Cardiac fibroblast (primary cell): ENCODE measurements at regions not wholly inside any gene's neighbourhood (a gene's known extent, or its start where the extent isn't known, plus 50 kb on each side); places are given as distances from the start of the nearest gene placed in this dataset.
A peak's percentile ranks its signal among the peaks of the same experiment; 100 is the strongest.

Experiments
- DNase-seq, 2 donors: peaks; one replicate each; pipeline versions ENCODE4 v3.0.0 to v3.0.0-alpha.2; 2010; ENCODE audit warnings: low read depth in 2 of 2
- H3K4me3 ChIP-seq, 2 donors: replicated peaks in 1 of 2; 1 replicate in 1 of 2; 2 replicates in 1 of 2; pipeline ENCODE4 v1.5.1; 2011; ENCODE audit warnings: low read depth in 2 of 2, low read length in 2 of 2, mild to moderate bottlenecking in 2 of 2, moderate library complexity in 1 of 2
- CTCF ChIP-seq: IDR thresholded peaks from one replicate; pipeline ENCODE4 v1.5.1; 2011; ENCODE audit warnings: low read depth, mild to moderate bottlenecking, low read length, inconsistent platforms

- DNase-seq, result no peak
- no peak overlapping the region for H3K4me3 ChIP-seq
- TF ChIP-seq CTCF, result no peak
Measured at GRCh38 chr3:135503065-135503759, 462.3 kb upstream of the PPP2R3A start.

- no peak overlapping the region for H3K4me3 ChIP-seq
- TF ChIP-seq CTCF, result peak; percentile 57
- DNase-seq, result peak; percentile 45 to 63
Measured at GRCh38 chr3:135503760-135504686, 461.5 kb upstream of the PPP2R3A start.

- no peak for TF ChIP-seq CTCF
- peak; percentile 1 to 50 for DNase-seq
- no peak overlapping the region for H3K4me3 ChIP-seq
Measured at GRCh38 chr3:135513106-135514059, 452.1 kb upstream of the PPP2R3A start.

- no peak for DNase-seq
- TF ChIP-seq CTCF, result no peak
- no peak overlapping the region for H3K4me3 ChIP-seq
Measured at GRCh38 chr3:135514060-135514448, 451.5 kb upstream of the PPP2R3A start.

- no peak overlapping the region for H3K4me3 ChIP-seq
- TF ChIP-seq CTCF, result no peak
- no peak for DNase-seq
Measured at GRCh38 chr3:135516143-135516542, 449.4 kb upstream of the PPP2R3A start.

- H3K4me3 ChIP-seq, result no peak overlapping the region
- DNase-seq, result no peak
- TF ChIP-seq CTCF, result no peak
Measured at GRCh38 chr3:135528413-135529015, 437.0 kb upstream of the PPP2R3A start.
